Gastrocnemius medialis (tissue), 4 donors: ENCODE measurements at regions not wholly inside any gene's neighbourhood (a gene's known extent, or its start where the extent isn't known, plus 50 kb on each side); places are given as distances from the start of the nearest gene placed in this dataset.

Experiments used
- CTCF ChIP-seq, 5 experiments: fragments of 450-650 bp in 3 of 5; fragments of 200-600 bp in 2 of 5; sonication (generic) in 2 of 5; IDR thresholded peaks in 4 of 5; conservative IDR thresholded peaks in 1 of 5; 1 replicate in 4 of 5; 2 replicates in 1 of 5; pipeline ENCODE4 v1.5.1; 2016 to 2019; ENCODE audit warnings: antibody characterized with exemption in 5 of 5, mild to moderate bottlenecking in 3 of 5, moderate library complexity in 3 of 5
- POLR2A ChIP-seq, 2 donors: fragments of 450-650 bp; IDR thresholded peaks; one replicate each; pipeline ENCODE4 v1.6.1; 2017; ENCODE audit warnings: antibody characterized with exemption in 2 of 2, mild to moderate bottlenecking in 2 of 2, moderate library complexity in 2 of 2

DNA sequence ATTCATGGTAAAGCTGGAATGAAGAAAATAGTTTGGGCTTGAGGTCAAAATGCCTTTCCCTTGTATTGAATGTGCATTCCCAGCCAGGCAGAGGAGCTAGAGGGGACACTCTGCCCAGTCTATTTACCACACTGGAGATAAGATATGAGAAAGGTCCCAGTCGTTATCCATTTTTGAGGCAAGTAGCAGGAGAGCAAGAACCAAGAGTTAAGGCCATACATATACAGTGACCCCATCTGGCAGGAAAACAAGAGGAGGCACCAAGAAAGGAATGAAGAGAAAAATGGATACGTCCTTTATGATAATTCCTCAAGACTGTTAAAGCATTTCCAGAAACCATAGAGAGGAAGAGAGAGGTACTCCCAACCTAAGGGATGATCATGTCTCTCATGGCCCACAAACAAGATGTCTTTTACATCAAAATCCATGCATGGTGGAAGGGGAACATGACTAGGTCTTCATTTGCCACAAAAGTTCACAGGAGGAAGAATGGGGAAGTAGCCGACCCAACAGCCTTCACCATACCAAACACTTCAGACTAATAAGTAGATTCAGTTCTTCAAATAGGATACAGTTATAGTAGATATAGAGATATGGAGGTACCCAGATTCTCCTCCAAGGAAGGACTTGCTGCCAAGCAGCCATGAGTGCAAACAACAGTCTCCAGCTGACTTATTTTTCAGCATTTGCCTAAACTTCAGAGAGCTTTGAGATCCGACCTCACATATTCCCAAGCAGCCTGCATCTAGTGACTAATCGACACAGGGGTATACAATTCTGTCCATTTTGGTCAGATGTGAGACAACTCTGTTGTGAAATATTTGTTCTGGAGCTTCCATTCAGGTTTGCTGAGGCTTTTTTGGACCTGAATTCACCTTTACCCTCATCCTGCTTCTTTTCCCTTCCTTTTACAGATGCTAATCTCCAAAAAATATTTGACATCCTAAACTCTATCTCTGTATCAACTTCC lies 61.1 kb upstream of the CCDC71L start:
- no peak for TF ChIP-seq CTCF (IDR thresholded peaks at IDR 0.05 in 4 of 5, conservative IDR thresholded peaks at IDR 0.05 in 1 of 5)
- no peak for TF ChIP-seq POLR2A (IDR thresholded peaks at IDR 0.05)
